SU-DHL-6 (cell line): ENCODE measurements at regions not wholly inside any gene's neighbourhood (a gene's known extent, or its start where the extent isn't known, plus 50 kb on each side); places are given as distances from the start of the nearest gene placed in this dataset.

Source experiments
- CTCF ChIP-seq: fragments of 200-600 bp; sonication (generic); IDR thresholded peaks from one replicate; pipeline ENCODE4 v1.5.1; 2017; ENCODE audit warnings: antibody characterized with exemption, mild to moderate bottlenecking, low read length, moderate library complexity; ENCODE audit not compliant: insufficient read depth, poor library complexity, severe bottlenecking
- EZH2phosphoT487 ChIP-seq: fragments of 200-600 bp; sonication (generic), shearing (Covaris generic); conservative IDR thresholded peaks from 2 replicates; pipeline ENCODE4 v1.6.1; 2018; ENCODE audit warnings: mild to moderate bottlenecking, antibody characterized with exemption, low read length, moderate library complexity, mixed read lengths

DNA sequence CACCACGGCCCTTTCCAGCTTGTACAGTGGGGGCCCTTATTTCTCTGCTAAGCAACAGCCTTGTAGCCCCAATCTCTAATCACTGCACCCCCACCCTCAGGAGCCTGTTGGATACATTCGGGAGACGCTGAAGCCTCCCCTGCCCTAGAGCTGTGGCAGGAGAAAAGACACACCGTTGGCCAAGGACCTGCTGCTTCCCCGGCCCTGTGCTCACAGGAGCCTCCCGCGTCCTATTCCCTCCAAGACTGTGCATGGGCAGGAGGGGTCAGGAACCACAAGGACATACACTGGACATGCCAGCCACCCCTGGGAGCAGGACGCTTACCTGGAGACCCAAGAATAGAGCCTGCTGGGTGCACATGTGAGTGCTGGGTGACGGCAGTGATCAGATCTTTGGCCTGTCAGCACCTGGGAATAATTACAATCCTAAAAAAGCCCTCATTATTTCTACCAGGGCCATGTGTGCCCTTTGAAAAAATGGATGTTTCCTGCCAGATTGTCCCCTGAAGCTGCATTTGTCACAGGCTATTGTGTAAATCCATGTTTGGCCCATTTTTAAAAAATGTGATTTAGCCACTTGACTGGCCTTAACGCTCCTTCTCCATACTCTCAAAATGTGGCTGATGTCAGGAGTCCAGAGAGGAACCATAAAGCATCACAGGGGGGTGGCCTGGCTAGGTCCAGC is 590.6 kb downstream of the MATN1 start:
- TF ChIP-seq CTCF (no peak), EZH2phosphoT487 (no peak)
